IMR-90 (cell line): ENCODE measurements at regions not wholly inside any gene's neighbourhood (a gene's known extent, or its start where the extent isn't known, plus 50 kb on each side); places are given as distances from the start of the nearest gene placed in this dataset.

Source experiments
- ATAC-seq: fragments of 200-7000 bp; cut with Tn5 transposase; 2 replicates; pipeline ENCODE4 v1.9.1; 2020; ENCODE audit warnings: low read depth, mild to moderate bottlenecking, moderate library complexity
- BruUV-seq: library from RNA; stranded (reverse); fragments of 400-500 nt; replicated peaks from 2 replicates; lab custom pipeline; 2021; lab: Mats Ljungman, UMichigan
- CTCF ChIA-PET: fragments of 300-600 bp; formaldehyde crosslinking; extraction: SDS; loops from one replicate; lab custom pipeline; 2021; ENCODE audit warnings: antibody characterized with exemption; lab: Yijun Ruan, JAX
- POLR2A ChIA-PET: fragments of 300-600 bp; sonication (Branson Sonifier 250); formaldehyde crosslinking; loops from one replicate; lab custom pipeline; 2022; ENCODE audit warnings: antibody characterized with exemption; ENCODE audit not compliant: unreplicated experiment; lab: Charles Lee
- DNase-seq: peaks from one replicate; pipeline ENCODE4 v3.0.0; 2013
- H2AFZ ChIP-seq: replicated peaks from 2 replicates; pipeline ENCODE3; 2013; ENCODE audit warnings: low read length, mild to moderate bottlenecking; ENCODE audit not compliant: poor library complexity
- H2AK5ac ChIP-seq: 2 replicates; pipeline ENCODE4 v1.6.1; 2013; ENCODE audit warnings: low read depth, low read length, inconsistent platforms
- H2AK9ac ChIP-seq: replicated peaks from 2 replicates; pipeline ENCODE3; 2013; ENCODE audit warnings: mild to moderate bottlenecking, low read depth, low read length, moderate library complexity; ENCODE audit not compliant: poor library complexity
- H2BK120ac ChIP-seq: 2 replicates; pipeline ENCODE4 v1.6.1; 2013; ENCODE audit warnings: low read depth, low read length, inconsistent platforms
- H2BK15ac ChIP-seq: 3 replicates; pipeline ENCODE4 v1.6.1; 2013; ENCODE audit warnings: low read depth, low read length, inconsistent platforms
- H2BK20ac ChIP-seq: 2 replicates; pipeline ENCODE4 v1.6.1; 2013; ENCODE audit warnings: low read depth, mild to moderate bottlenecking, inconsistent platforms, low read length, moderate library complexity
- H2BK5ac ChIP-seq: 2 replicates; pipeline ENCODE4 v1.6.1; 2013; ENCODE audit warnings: mild to moderate bottlenecking, low read depth, low read length, inconsistent platforms; ENCODE audit not compliant: poor library complexity, severe bottlenecking
- H3K14ac ChIP-seq: replicated peaks from 2 replicates; pipeline ENCODE4 v1.6.1; 2013; ENCODE audit warnings: low read depth, low read length, inconsistent platforms
- H3K18ac ChIP-seq: 2 replicates; pipeline ENCODE4 v1.6.1; 2013; ENCODE audit warnings: low read depth, low read length, control low read depth
- H3K23ac ChIP-seq: 2 replicates; pipeline ENCODE4 v1.6.1; 2013; ENCODE audit warnings: low read depth, low read length, inconsistent platforms
- H3K27ac ChIP-seq: 2 replicates; pipeline ENCODE4 v1.5.1; 2013; ENCODE audit warnings: mild to moderate bottlenecking, control low read depth, low read length; ENCODE audit not compliant: insufficient read depth
- H3K27me3 ChIP-seq: 2 replicates; pipeline ENCODE4 v1.6.1; 2013; ENCODE audit warnings: low read length; ENCODE audit not compliant: control insufficient read depth, insufficient read depth
- H3K36me3 ChIP-seq: 2 replicates; pipeline ENCODE4 v1.6.1; 2013; ENCODE audit warnings: low read length, mixed read lengths; ENCODE audit not compliant: control insufficient read depth, insufficient read depth
- H3K4ac ChIP-seq: 2 replicates; pipeline ENCODE4 v1.6.1; 2013; ENCODE audit warnings: low read depth, low read length, inconsistent platforms
- H3K4me1 ChIP-seq: 2 replicates; pipeline ENCODE4 v1.6.1; 2013; ENCODE audit warnings: low read length, mixed read lengths; ENCODE audit not compliant: control insufficient read depth, insufficient read depth
- H3K4me2 ChIP-seq: 2 replicates; pipeline ENCODE4 v1.6.1; 2013; ENCODE audit warnings: low read depth, mild to moderate bottlenecking, control low read depth, low read length, moderate library complexity
- H3K4me3 ChIP-seq: 2 replicates; pipeline ENCODE4 v1.5.1; 2013; ENCODE audit warnings: low read depth, mild to moderate bottlenecking, control low read depth, low read length, moderate library complexity; ENCODE audit not compliant: insufficient read depth
- H3K56ac ChIP-seq: 2 replicates; pipeline ENCODE4 v1.6.1; 2013; ENCODE audit warnings: low read length, inconsistent platforms; ENCODE audit not compliant: insufficient read depth; ENCODE audit errors: extremely low read depth
- H3K79me1 ChIP-seq, 2 experiments: 2 replicates each; pipeline ENCODE4 v1.6.1; 2013; ENCODE audit warnings: low read length in 2 of 2, inconsistent platforms in 1 of 2, low read depth in 1 of 2
- H3K9ac ChIP-seq: 2 replicates; pipeline ENCODE4 v1.6.1; 2013; ENCODE audit warnings: low read depth, low read length, control low read depth
- H3K9me1 ChIP-seq: 2 replicates; pipeline ENCODE4 v1.6.1; 2013; ENCODE audit warnings: low read length, inconsistent platforms; ENCODE audit not compliant: insufficient read depth
- H3K9me3 ChIP-seq: 2 replicates; pipeline ENCODE4 v1.6.1; 2013; ENCODE audit warnings: low read length; ENCODE audit not compliant: control insufficient read depth, insufficient read depth
- H4K20me1 ChIP-seq: 2 replicates; pipeline ENCODE4 v1.6.1; 2013; ENCODE audit warnings: low read length, inconsistent platforms; ENCODE audit not compliant: insufficient read depth
- H4K5ac ChIP-seq: 2 replicates; pipeline ENCODE4 v1.6.1; 2013; ENCODE audit warnings: mild to moderate bottlenecking, low read depth, low read length, control low read depth
- H4K8ac ChIP-seq, 2 experiments: 2 replicates each; pipeline ENCODE4 v1.6.1; 2013; ENCODE audit warnings: low read depth in 2 of 2, low read length in 2 of 2, control low read depth in 1 of 2, inconsistent platforms in 1 of 2
- H4K91ac ChIP-seq: 2 replicates; pipeline ENCODE4 v1.6.1; 2013; ENCODE audit warnings: low read depth, low read length, inconsistent platforms; ENCODE audit not compliant: insufficient read depth
- BHLHE40 ChIP-seq: fragments of 150-350 bp; IDR thresholded peaks from 2 replicates; pipeline ENCODE4 v1.6.1; 2016; ENCODE audit warnings: mild to moderate bottlenecking, low read depth, low read length
- CEBPB ChIP-seq: IDR thresholded peaks from 2 replicates; pipeline ENCODE4 v1.6.1; 2012; ENCODE audit warnings: low read depth, low read length, improper control_type of control experiment
- CHD1 ChIP-seq: IDR thresholded peaks from 2 replicates; pipeline ENCODE4 v1.6.1; 2012; ENCODE audit warnings: low read depth, low read length, improper control_type of control experiment
- CTCF ChIP-seq: conservative IDR thresholded peaks from 2 replicates; pipeline ENCODE4 v1.5.1; 2012; ENCODE audit warnings: mild to moderate bottlenecking, low read depth, low read length, improper control_type of control experiment
- ELK1 ChIP-seq: fragments of 150-350 bp; IDR thresholded peaks from 2 replicates; pipeline ENCODE4 v1.6.1; 2016; ENCODE audit warnings: low read depth, mild to moderate bottlenecking, low read length, moderate library complexity, borderline replicate concordance
- FOS ChIP-seq: fragments of 150-350 bp; IDR thresholded peaks from 2 replicates; pipeline ENCODE4 v1.6.1; 2016; ENCODE audit warnings: low read depth, low read length
- MAFK ChIP-seq: IDR thresholded peaks from 2 replicates; pipeline ENCODE4 v1.6.1; 2012; ENCODE audit warnings: low read depth, low read length, improper control_type of control experiment
- MAZ ChIP-seq: IDR thresholded peaks from 2 replicates; pipeline ENCODE4 v1.6.1; 2012; ENCODE audit warnings: low read depth, mild to moderate bottlenecking, low read length, improper control_type of control experiment, moderate library complexity, borderline replicate concordance
- MXI1 ChIP-seq: IDR thresholded peaks from 2 replicates; pipeline ENCODE4 v1.6.1; 2012; ENCODE audit warnings: low read depth, mild to moderate bottlenecking, low read length, moderate library complexity, borderline replicate concordance
- NFE2L2 ChIP-seq: fragments of 150-350 bp; IDR thresholded peaks from 2 replicates; pipeline ENCODE4 v1.6.1; 2016; ENCODE audit warnings: low read depth, mild to moderate bottlenecking, low read length
- POLR2A ChIP-seq: IDR thresholded peaks from 2 replicates; pipeline ENCODE4 v1.6.1; 2012; ENCODE audit warnings: mild to moderate bottlenecking, low read depth, low read length
- RAD21 ChIP-seq: IDR thresholded peaks from 2 replicates; pipeline ENCODE4 v1.6.1; 2012; ENCODE audit warnings: low read length, improper control_type of control experiment
- RCOR1 ChIP-seq: IDR thresholded peaks from 2 replicates; pipeline ENCODE4 v1.6.1; 2012; ENCODE audit warnings: mild to moderate bottlenecking, low read length, improper control_type of control experiment; ENCODE audit not compliant: insufficient replicate concordance
- RFX5 ChIP-seq: IDR thresholded peaks from 2 replicates; pipeline ENCODE4 v1.8.0; 2012; ENCODE audit warnings: low read depth, mild to moderate bottlenecking, low read length, moderate library complexity
- SMC3 ChIP-seq: fragments of 150-350 bp; IDR thresholded peaks from 2 replicates; pipeline ENCODE4 v1.6.1; 2016; ENCODE audit warnings: low read depth, mild to moderate bottlenecking, antibody characterized with exemption, low read length, moderate library complexity
- USF2 ChIP-seq: fragments of 150-350 bp; IDR thresholded peaks from 2 replicates; pipeline ENCODE4 v1.6.1; 2017; ENCODE audit warnings: mild to moderate bottlenecking, antibody characterized with exemption, low read length, low read depth
- WGBS, 2 experiments: methylation state at CpG; one replicate each; pipeline versions ENCODE4 v1.1.5 to v1.1.7; 2013; ENCODE audit warnings: missing lambda C conversion rate in 2 of 2; ENCODE audit not compliant: insufficient read length in 1 of 2; ENCODE audit errors: extremely low coverage in 2 of 2; 5-methylcytosine and 5-hydroxymethylcytosine counted together
- dilution Hi-C: fragments of 300-500 bp; cut with HindIII; formaldehyde crosslinking; loops from one replicate; pipeline ENCODE4 v1.14.3; 2018; ENCODE audit warnings: low sequenced_read_pairs; ENCODE audit not compliant: unreplicated experiment
- in situ Hi-C: fragments of 300-500 bp; cut with MboI; formaldehyde crosslinking; loops from 3 replicates; pipeline ENCODE4 v1.14.3; 2019; ENCODE audit warnings: low sequenced_read_pairs, inconsistent platforms, mixed read lengths
- intact Hi-C: fragments of 100-400 bp; cut with micrococcal nuclease; formaldehyde crosslinking; loops from 2 replicates; pipeline ENCODE4 v1.10.0; 2022

- Histone ChIP-seq H3K18ac (peak overlapping the region; percentile 75), H3K27ac (peak overlapping the region; percentile 4; the same call in 1 of the 2 replicates), H2BK20ac (peak overlapping the region; percentile 57; the same call in 1 of the 2 replicates), H4K5ac (peak overlapping the region; percentile 63; the same call in 1 of the 2 replicates), H2BK15ac (0 out of 3 replicates have a peak overlapping the region, but pooled peaks have one; percentile 6), H2AK9ac (no peak overlapping the region), H3K9ac (no peak overlapping the region), H3K4me2 (no peak overlapping the region), H2AK5ac (no peak overlapping the region), H3K36me3 (no peaks in the 10 kb centered on the region), H2AFZ (no peak overlapping the region), H4K8ac (peak overlapping the region in 1 of 2 experiments; percentile 24; a peak in 3 of 4 replicates), H3K9me1 (no peaks in the 10 kb centered on the region), H3K4me3 (no peak overlapping the region), H3K9me3 (no peaks in the 10 kb centered on the region), H4K20me1 (no peaks in the 10 kb centered on the region), H3K79me1 (no peaks in the 10 kb centered on the region), H3K56ac (no peak overlapping the region), H4K91ac (peak overlapping the region; percentile 61), H3K27me3 (no peaks in the 10 kb centered on the region), H3K23ac (no peak overlapping the region), H2BK120ac (peak overlapping the region; percentile 62), H3K14ac (0 out of 2 replicates have a peak overlapping the region, but pooled peaks have one; percentile 19), H3K4ac (peak overlapping the region; percentile 41; the same call in 1 of the 2 replicates), H2BK5ac (peak overlapping the region; percentile 97), H3K4me1 (peaks cover 5% of the 10 kb centered on the region; the same call in 1 of the 2 replicates)
- intact Hi-C loops = loop anchor here (10.0 kb wide), 1 partner anchor 283 kb away; no protein-coding TSS in a partner anchor
- no peak for DNase-seq
- ATAC-seq = no peak
- CTCF ChIA-PET = interaction anchor here (1.8 kb wide), 1 partner anchor 21 kb away, joined by 5 read pairs; no protein-coding TSS in a partner anchor
- no TSS peak for BruUV-seq
- in situ Hi-C loops = no loop called here
- dilution Hi-C loops = no loop called here
- POLR2A ChIA-PET = no interaction called here
- no peak for TF ChIP-seq CTCF
- TF ChIP-seq FOS = no peak
- no peak for TF ChIP-seq RCOR1
- no peak for TF ChIP-seq MAFK
- TF ChIP-seq CEBPB = no peak
- TF ChIP-seq RFX5 = no peak
- no peak for TF ChIP-seq BHLHE40
- TF ChIP-seq ELK1 = no peak
- no peak for TF ChIP-seq POLR2A
- no peak for TF ChIP-seq MAZ
- TF ChIP-seq MXI1 = no peak
- no peak for TF ChIP-seq USF2
- no peak for TF ChIP-seq CHD1
- no peak for TF ChIP-seq RAD21
- TF ChIP-seq SMC3 = no peak
- no peak for TF ChIP-seq NFE2L2
- no CpG with 5 or more reads among the region's 3 CpGs for WGBS, 2 experiments
These were observed 181.4 kb upstream of the MXRA5 start for GRCh38 chrX:3527811-3528210.
